ENCODE measurements at regions not wholly inside any gene's neighbourhood (a gene's known extent, or its start where the extent isn't known, plus 50 kb on each side); places are given as distances from the start of the nearest gene placed in this dataset.

GRCh38 chr12:131494741-131495524 lies 216.0 kb upstream of the SFSWAP start:
- TF ChIP-seq GATA2 (IDR thresholded peaks at IDR 0.05; ENCODE audit: low read depth, low read length) (no peak), GATA3 (IDR thresholded peaks at IDR 0.05; ENCODE audit: low read depth, low read length) (no peak)
